Skeletal muscle tissue (tissue), 3 donors: ENCODE measurements at regions not wholly inside any gene's neighbourhood (a gene's known extent, or its start where the extent isn't known, plus 50 kb on each side); places are given as distances from the start of the nearest gene placed in this dataset.
"Not testable (repeated sequence)": the region's sequence is repeated elsewhere in the genome, so short reads cannot be mapped to it uniquely, and the experiment has no call there.

Source experiments
- H3K27ac ChIP-seq: one replicate; pipeline ENCODE4 v1.7.0; 2013; ENCODE audit warnings: mild to moderate bottlenecking, low read depth, low read length, inconsistent platforms
- H3K27me3 ChIP-seq, 3 donors: one replicate each; pipeline ENCODE4 v1.7.0; 2013; ENCODE audit warnings: low read length in 3 of 3; ENCODE audit not compliant: control insufficient read depth in 3 of 3, insufficient read depth in 3 of 3
- H3K36me3 ChIP-seq, 3 donors: one replicate each; pipeline ENCODE4 v1.7.0; 2013; ENCODE audit warnings: low read length in 3 of 3; ENCODE audit not compliant: control insufficient read depth in 3 of 3, insufficient read depth in 3 of 3
- H3K4me1 ChIP-seq, 3 donors: one replicate each; pipeline ENCODE4 v1.7.0; 2013; ENCODE audit warnings: low read length in 3 of 3, mild to moderate bottlenecking in 3 of 3; ENCODE audit not compliant: control insufficient read depth in 3 of 3, insufficient read depth in 3 of 3
- H3K4me3 ChIP-seq, 3 donors: one replicate each; pipeline ENCODE4 v1.7.0; 2013; ENCODE audit warnings: low read length in 3 of 3
- H3K9ac ChIP-seq, 3 donors: one replicate each; pipeline ENCODE4 v1.7.0; 2013; ENCODE audit warnings: low read length in 3 of 3, mild to moderate bottlenecking in 3 of 3, moderate library complexity in 2 of 3, low read depth in 1 of 3
- H3K9me3 ChIP-seq, 3 donors: one replicate each; pipeline ENCODE4 v1.7.0; 2013; ENCODE audit warnings: low read length in 3 of 3; ENCODE audit not compliant: control insufficient read depth in 3 of 3
- donor health status: Osteomylitis.

- H3K27me3 ChIP-seq, result no peaks in the 10 kb centered on the region
- no peak overlapping the region for H3K9ac ChIP-seq
- H3K36me3 ChIP-seq, result no peaks in the 10 kb centered on the region
- no peaks in the 10 kb centered on the region for H3K4me1 ChIP-seq
- no peaks in the 10 kb centered on the region for H3K9me3 ChIP-seq
- H3K4me3 ChIP-seq, result no peak overlapping the region
- H3K27ac ChIP-seq, result no peak overlapping the region
Observed at GRCh38 chr5:117394506-117395157, 820.0 kb upstream of the SEMA6A start.

DNA sequence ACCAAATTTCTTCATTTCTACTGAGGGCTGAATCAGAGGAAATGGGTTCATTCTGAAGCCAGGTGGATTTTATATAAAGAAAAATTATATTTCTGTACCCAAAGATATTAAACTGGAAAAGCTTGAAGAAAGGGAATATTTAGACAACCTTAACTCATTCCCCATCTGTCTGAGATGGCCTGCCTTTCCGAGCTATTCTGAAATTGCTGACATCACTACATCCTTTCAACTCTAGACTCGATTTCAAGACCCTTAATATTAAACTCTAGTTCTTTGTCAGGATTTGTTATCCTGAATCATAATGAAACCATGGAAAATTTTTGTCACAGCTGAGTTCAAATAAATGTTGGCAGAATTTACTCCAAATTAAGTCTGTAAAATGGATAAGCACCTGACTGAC, 818.5 kb upstream of the SEMA6A start:
- no peaks in the 10 kb centered on the region for H3K36me3 ChIP-seq
- H3K9ac ChIP-seq, result no peak overlapping the region
- H3K27me3 ChIP-seq, result no peaks in the 10 kb centered on the region
- no peaks in the 10 kb centered on the region for H3K9me3 ChIP-seq
- H3K4me1 ChIP-seq, result no peaks in the 10 kb centered on the region
- no peak overlapping the region for H3K4me3 ChIP-seq
- H3K27ac ChIP-seq, result no peak overlapping the region

- H3K27ac ChIP-seq, result no peak overlapping the region
- H3K4me1 ChIP-seq, result no peaks in the 10 kb centered on the region
- H3K36me3 ChIP-seq, result no peaks in the 10 kb centered on the region
- no peak overlapping the region for H3K4me3 ChIP-seq
- no peaks in the 10 kb centered on the region for H3K27me3 ChIP-seq
- H3K9ac ChIP-seq, result no peak overlapping the region
- H3K9me3 ChIP-seq, result no peaks in the 10 kb centered on the region
Observed at GRCh38 chr5:117380316-117380715, 805.7 kb upstream of the SEMA6A start.

- no peaks in the 10 kb centered on the region for H3K36me3 ChIP-seq
- no peak overlapping the region for H3K9ac ChIP-seq
- no peak overlapping the region for H3K4me3 ChIP-seq
- no peaks in the 10 kb centered on the region for H3K27me3 ChIP-seq
- no peaks in the 10 kb centered on the region for H3K9me3 ChIP-seq
- no peak overlapping the region for H3K27ac ChIP-seq
- no peaks in the 10 kb centered on the region for H3K4me1 ChIP-seq
Observed at GRCh38 chr5:117379521-117379920, 804.9 kb upstream of the SEMA6A start.

- Histone ChIP-seq H3K4me1 (no peaks in the 10 kb centered on the region), H3K9me3 (no peaks in the 10 kb centered on the region), H3K27me3 (no peaks in the 10 kb centered on the region), H3K9ac (no peak overlapping the region), H3K36me3 (no peaks in the 10 kb centered on the region), H3K4me3 (no peak overlapping the region), H3K27ac (no peak overlapping the region)
Observed at GRCh38 chr5:117376748-117377147, 802.1 kb upstream of the SEMA6A start.

DNA sequence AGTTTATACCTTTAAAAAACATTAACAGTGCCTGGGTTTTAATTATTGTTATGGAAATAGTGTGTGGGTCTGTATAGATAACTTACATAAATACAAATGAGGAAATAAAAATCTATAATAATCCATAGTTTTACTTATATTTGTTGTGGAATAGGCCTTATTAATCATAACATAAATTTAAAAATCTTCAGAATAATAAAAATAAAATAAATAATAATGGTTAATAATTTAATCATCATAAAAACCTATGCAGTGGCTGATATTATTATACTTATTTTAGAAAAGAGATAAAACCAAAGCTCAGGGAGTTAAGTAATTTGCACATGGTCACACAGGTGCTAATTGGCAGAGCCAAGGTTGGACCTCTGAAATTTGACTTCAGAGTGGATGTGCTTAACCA, 785.3 kb upstream of the SEMA6A start:
- Histone ChIP-seq H3K36me3 (no peaks in the 10 kb centered on the region), H3K9ac (no peak overlapping the region), H3K9me3 (no peaks in the 10 kb centered on the region), H3K27ac (no peak overlapping the region), H3K27me3 (no peaks in the 10 kb centered on the region), H3K4me1 (no peaks in the 10 kb centered on the region), H3K4me3 (no peak overlapping the region)

DNA sequence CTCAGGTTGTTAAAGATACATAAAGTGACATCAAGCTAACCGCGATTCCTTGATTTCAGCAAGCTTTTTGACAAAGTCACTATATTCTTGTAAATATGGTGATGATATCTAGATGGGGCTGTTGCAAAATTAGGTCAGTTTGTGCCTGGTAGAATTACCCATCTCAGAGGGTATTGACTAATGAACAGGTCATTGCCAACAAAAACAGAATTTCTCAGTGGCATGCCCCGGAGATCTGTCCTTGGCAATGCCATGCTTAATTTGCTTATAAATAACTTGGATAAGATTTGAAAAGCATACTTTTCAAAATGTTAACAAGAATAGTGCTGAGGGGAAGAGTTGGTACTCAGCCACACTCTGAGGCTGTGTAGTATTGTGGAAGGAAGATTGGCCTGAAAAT, 783.3 kb upstream of the SEMA6A start:
- Histone ChIP-seq H3K36me3 (no peaks in the 10 kb centered on the region), H3K9me3 (no peaks in the 10 kb centered on the region), H3K4me1 (no peaks in the 10 kb centered on the region), H3K9ac (no peak overlapping the region), H3K4me3 (no peak overlapping the region), H3K27ac (no peak overlapping the region), H3K27me3 (no peaks in the 10 kb centered on the region)

DNA sequence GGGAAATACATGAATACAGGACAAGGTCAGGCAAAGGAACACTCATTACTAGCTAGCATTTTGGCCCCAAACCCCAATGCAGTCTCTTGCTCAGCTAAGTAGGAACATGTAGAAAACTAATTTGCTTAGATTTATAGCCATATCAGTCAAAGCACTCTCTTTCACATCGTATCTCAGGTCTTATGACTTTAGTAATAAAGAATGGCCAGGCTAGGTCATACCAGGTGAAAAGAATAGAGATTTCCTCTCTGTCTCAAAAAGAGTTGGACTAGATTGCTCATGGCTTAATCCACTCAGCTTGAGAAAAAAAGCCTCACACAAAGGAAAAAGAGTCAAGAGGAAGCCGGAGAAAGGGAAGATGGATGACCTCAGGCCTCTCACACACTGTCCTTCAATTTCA, 772.7 kb upstream of the SEMA6A start:
- no peak overlapping the region for H3K27ac ChIP-seq
- no peak overlapping the region for H3K9ac ChIP-seq
- H3K27me3 ChIP-seq, result no peaks in the 10 kb centered on the region
- H3K36me3 ChIP-seq, result no peaks in the 10 kb centered on the region
- H3K4me1 ChIP-seq, result no peaks in the 10 kb centered on the region
- H3K9me3 ChIP-seq, result no peaks in the 10 kb centered on the region
- H3K4me3 ChIP-seq, result no peak overlapping the region

GRCh38 chr5:117343726-117344125, 769.1 kb upstream of the SEMA6A start:
- H3K36me3 ChIP-seq, H3K9ac ChIP-seq, H3K27ac ChIP-seq, H3K27me3 ChIP-seq, H3K4me1 ChIP-seq, H3K4me3 ChIP-seq, H3K9me3 ChIP-seq: not testable (repeated sequence)

DNA sequence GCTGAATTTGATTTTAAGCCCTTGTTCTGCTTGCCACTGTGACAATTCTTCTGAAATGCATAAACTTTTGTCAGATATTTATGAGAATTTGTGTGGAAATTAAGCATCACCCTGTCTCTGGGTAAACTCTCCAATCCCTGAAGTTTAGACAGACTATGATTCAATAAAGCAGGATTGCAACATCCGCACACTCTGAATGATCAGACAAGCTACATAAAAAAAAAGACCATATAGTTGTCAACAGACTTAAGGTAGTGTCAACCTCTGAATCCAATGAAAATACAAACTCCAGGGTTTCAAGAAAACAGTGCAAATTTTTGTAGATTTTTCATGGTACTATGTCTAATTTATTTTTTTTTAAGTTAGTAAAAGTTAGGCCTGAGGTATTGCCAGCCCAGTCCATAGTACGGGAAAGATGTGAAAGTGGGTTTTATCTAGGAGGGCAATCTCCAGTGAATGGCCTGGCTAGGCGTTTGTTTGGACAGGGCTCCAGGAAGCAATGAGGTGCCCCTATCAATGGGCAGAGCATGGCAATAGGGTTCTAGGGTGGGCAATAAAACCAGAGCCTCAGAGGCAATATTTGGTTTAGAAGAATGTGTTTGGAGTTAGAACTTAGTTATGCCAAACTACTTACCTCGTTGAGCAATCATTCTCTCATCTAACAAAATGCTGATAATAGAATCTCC, 762.6 kb upstream of the SEMA6A start:
- H3K4me1 ChIP-seq, result no peaks in the 10 kb centered on the region
- no peaks in the 10 kb centered on the region for H3K27me3 ChIP-seq
- H3K27ac ChIP-seq, result no peak overlapping the region
- H3K36me3 ChIP-seq, result no peaks in the 10 kb centered on the region
- H3K9me3 ChIP-seq, result no peaks in the 10 kb centered on the region
- H3K4me3 ChIP-seq, result no peak overlapping the region
- H3K9ac ChIP-seq, result no peak overlapping the region
